K562 (cell line): ENCODE measurements at regions not wholly inside any gene's neighbourhood (a gene's known extent, or its start where the extent isn't known, plus 50 kb on each side); places are given as distances from the start of the nearest gene placed in this dataset.

Experiments used
- ATAC-seq: fragments of 200-7000 bp; cut with Tn5 transposase; 3 replicates; pipeline ENCODE4 v1.9.1; 2020; ENCODE audit warnings: moderate library complexity
- BruUV-seq: library from RNA; stranded (reverse); fragments of 400-500 nt; replicated peaks from 2 replicates; lab custom pipeline; 2021; lab: Mats Ljungman, UMichigan
- CTCF ChIA-PET: fragments of 300-600 bp; formaldehyde crosslinking; extraction: SDS; loops from one replicate; lab custom pipeline; 2021; ENCODE audit warnings: low intra/inter-chr PET ratio; lab: Yijun Ruan, JAX
- POLR2A ChIA-PET: fragments of 300-600, 350-650 bp; sonication (Branson Sonifier 250); formaldehyde crosslinking; extraction: SDS; loops from one replicate; lab custom pipeline; 2021; ENCODE audit warnings: antibody characterized with exemption, inconsistent platforms; lab: Yijun Ruan, JAX
- DNase-seq, 4 experiments: peaks; one replicate each; pipeline versions ENCODE4 v3.0.0 to v3.0.0-alpha.2; 2011 to 2018; ENCODE audit warnings: low spot score in 3 of 4, mixed read lengths in 3 of 4; ENCODE audit errors: extremely low read depth in 1 of 4
- FAIRE-seq: peaks from 2 replicates; lab custom pipeline; 2011; peaks lifted over from hg19 to GRCh38; lab: Jason Lieb, UNC
- H2AFZ ChIP-seq: 2 replicates; pipeline ENCODE4 v1.6.0; 2011; ENCODE audit warnings: low read depth, low read length, control low read depth, inconsistent platforms
- H3K27ac ChIP-seq: fragments of 200-600 bp; 3 replicates; pipeline ENCODE4 v1.8.0; 2011; ENCODE audit warnings: low read depth, mild to moderate bottlenecking, control low read depth, inconsistent platforms, low read length, moderate library complexity, mixed read lengths; ENCODE audit errors: extremely low read depth
- H3K27me3 ChIP-seq, 2 experiments: fragments of 300-600 bp in 1 of 2; 2 replicates in 1 of 2; 3 replicates in 1 of 2; pipeline versions ENCODE4 v1.6.0 to v1.8.0; 2011; ENCODE audit warnings: inconsistent platforms in 2 of 2, low read length in 2 of 2, mild to moderate bottlenecking in 1 of 2, mixed read lengths in 1 of 2, moderate library complexity in 1 of 2; ENCODE audit not compliant: control insufficient read depth in 2 of 2, insufficient read depth in 2 of 2
- H3K36me3 ChIP-seq: fragments of 300-600 bp; 3 replicates; pipeline ENCODE4 v1.8.0; 2011; ENCODE audit warnings: mild to moderate bottlenecking, low read length, inconsistent platforms; ENCODE audit not compliant: control insufficient read depth, insufficient read depth
- H3K4me1 ChIP-seq, 2 experiments: fragments of 200-600 bp in 1 of 2; replicated peaks in 1 of 2; 2 replicates in 1 of 2; 3 replicates in 1 of 2; pipeline versions ENCODE4 v1.5.1 to v1.8.0; 2011; ENCODE audit warnings: inconsistent platforms in 2 of 2, low read length in 2 of 2, mild to moderate bottlenecking in 1 of 2, mixed read lengths in 1 of 2, moderate library complexity in 1 of 2; ENCODE audit not compliant: control insufficient read depth in 2 of 2, insufficient read depth in 2 of 2
- H3K4me2 ChIP-seq: 2 replicates; pipeline ENCODE4 v1.6.1; 2011; ENCODE audit warnings: low read length, control low read depth, inconsistent platforms, mixed read lengths; ENCODE audit not compliant: insufficient read depth
- H3K4me3 ChIP-seq: fragments of 200-600 bp; sonication (generic), shearing (Covaris generic); 2 replicates; pipeline ENCODE4 v1.5.1; 2016; ENCODE audit warnings: control low read depth, inconsistent platforms
- H3K79me2 ChIP-seq: fragments of 200-600 bp; 3 replicates; pipeline ENCODE4 v1.8.0; 2011; ENCODE audit warnings: low read length, inconsistent platforms; ENCODE audit not compliant: control insufficient read depth, insufficient read depth
- H3K9ac ChIP-seq, 2 experiments: 2 replicates each; pipeline versions ENCODE4 v1.6.0 to v1.6.1; 2011; ENCODE audit warnings: low read depth in 2 of 2, low read length in 2 of 2, control low read depth in 1 of 2, inconsistent platforms in 1 of 2, mild to moderate bottlenecking in 1 of 2, mixed read lengths in 1 of 2; ENCODE audit not compliant: insufficient read depth in 1 of 2
- H3K9me1 ChIP-seq: one replicate; pipeline ENCODE4 v1.6.0; 2011; ENCODE audit warnings: inconsistent platforms, mild to moderate bottlenecking, low read length, moderate library complexity; ENCODE audit not compliant: control insufficient read depth, insufficient read depth
- H3K9me3 ChIP-seq: replicated peaks from 2 replicates; pipeline ENCODE4 v1.5.1; 2011; ENCODE audit warnings: low read depth, low read length, inconsistent platforms; ENCODE audit not compliant: control insufficient read depth, insufficient read depth
- H4K20me1 ChIP-seq: replicated peaks from 2 replicates; pipeline ENCODE4 v1.6.1; 2011; ENCODE audit warnings: low read length, inconsistent platforms, mixed read lengths; ENCODE audit not compliant: control insufficient read depth, insufficient read depth
- CSDE1 ChIP-seq, 2 experiments: fragments of 450-650 bp; IDR thresholded peaks; 2 replicates each; pipeline ENCODE4 v1.6.1; 2016; ENCODE audit warnings: mild to moderate bottlenecking in 1 of 2
- DNMT1 ChIP-seq: fragments of 450-650 bp; IDR thresholded peaks from 2 replicates; pipeline ENCODE4 v1.6.1; 2016; ENCODE audit warnings: antibody characterized with exemption, mild to moderate bottlenecking
- ETV1 ChIP-seq: fragments of 450-650 bp; conservative IDR thresholded peaks from 2 replicates; pipeline ENCODE4 v1.6.1; 2016; ENCODE audit warnings: missing genetic modification characterization, control low read depth, low read depth, missing compliant biosample characterization
- EWSR1 ChIP-seq: fragments of 450-650 bp; IDR thresholded peaks from 2 replicates; pipeline ENCODE4 v1.6.1; 2018; ENCODE audit warnings: borderline replicate concordance, mild to moderate bottlenecking, low read depth, moderate library complexity; ENCODE audit not compliant: partially characterized antibody
- MAX ChIP-seq: sonication (generic); formaldehyde crosslinking; IDR thresholded peaks from 2 replicates; pipeline ENCODE4 v1.9.0; 2022; ENCODE audit warnings: mild to moderate bottlenecking, missing genetic modification reagents
- MCM2 ChIP-seq: fragments of 450-650 bp; IDR thresholded peaks from 2 replicates; pipeline ENCODE4 v1.6.1; 2017; ENCODE audit warnings: low read depth, mild to moderate bottlenecking
- NBN ChIP-seq: fragments of 450-650 bp; IDR thresholded peaks from 2 replicates; pipeline ENCODE4 v1.6.1; 2016; ENCODE audit warnings: low read depth, mild to moderate bottlenecking
- POLR2AphosphoS2 ChIP-seq: IDR thresholded peaks from 2 replicates; pipeline ENCODE4 v1.6.1; 2012; ENCODE audit warnings: low read length, improper control_type of control experiment
- PRDM10 ChIP-seq: fragments of 450-650 bp; IDR thresholded peaks from 2 replicates; pipeline ENCODE4 v1.6.1; 2018; ENCODE audit not compliant: partially characterized antibody
- SAFB ChIP-seq: fragments of 200-400 bp; formaldehyde crosslinking; IDR thresholded peaks from 2 replicates; pipeline ENCODE4 v1.6.1; 2017; ENCODE audit warnings: low read depth, low read length, borderline replicate concordance
- SMARCA4 ChIP-seq: fragments of 450-650 bp; IDR thresholded peaks from 2 replicates; pipeline ENCODE4 v1.6.1; 2016
- TBP ChIP-seq: optimal IDR thresholded peaks from 2 replicates; pipeline ENCODE3; 2011; ENCODE audit warnings: low read depth, low read length, improper control_type of control experiment
- TCFL5 ChIP-seq: fragments of 250-450 bp; sonication (Bioruptor Pico); conservative IDR thresholded peaks from 2 replicates; pipeline ENCODE4 v1.6.1; 2021; ENCODE audit warnings: mild to moderate bottlenecking, moderate library complexity, matching md5 sums
- ZNF174 ChIP-seq: fragments of 250-450 bp; sonication (Bioruptor Pico); IDR thresholded peaks from 2 replicates; pipeline ENCODE4 v1.4.0; 2020; ENCODE audit warnings: mild to moderate bottlenecking
- ZNF239 ChIP-seq: fragments of 250-450 bp; sonication (Bioruptor Pico); IDR thresholded peaks from 2 replicates; pipeline ENCODE4 v1.4.0; 2020; ENCODE audit warnings: mild to moderate bottlenecking
- ZNF584 ChIP-seq: fragments of 200-800 bp; sonication (Bioruptor generic); IDR thresholded peaks from 2 replicates; pipeline ENCODE4 v1.6.1; 2016; ENCODE audit warnings: low read depth, mild to moderate bottlenecking, missing genetic modification characterization, missing compliant biosample characterization
- WGBS: fragments of 100-300 bp; shearing (Covaris generic); methylation state at CpG from one replicate; pipeline ENCODE4 v1.1.6; 2016; ENCODE audit warnings: low coverage, mixed read lengths; ENCODE audit not compliant: insufficient coverage; ENCODE audit errors: missing lambda C conversion rate; 5-methylcytosine and 5-hydroxymethylcytosine counted together
- in situ Hi-C: fragments of 300-500 bp; cut with MboI; formaldehyde crosslinking; loops from 4 replicates; pipeline ENCODE4 v1.15.0; 2018; ENCODE audit warnings: inconsistent platforms, mixed read lengths
- intact Hi-C: fragments of 100-400 bp; cut with micrococcal nuclease; formaldehyde crosslinking; loops from 2 replicates; pipeline ENCODE4 v1.14.2; 2022

- DNase-seq = no peak
- WGBS = 0% methylated on average over 7 of the region's 7 CpGs
- POLR2A ChIA-PET = interaction anchor here (0.6 to 0.7 kb wide), 2 partner anchors 31 to 1047 kb away, joined by 4 read pairs; no protein-coding TSS in a partner anchor
- no peak overlapping the region for H3K27ac ChIP-seq
- no peaks in the 10 kb centered on the region for H3K9me1 ChIP-seq
- H3K4me2 ChIP-seq = no peak overlapping the region
- TF ChIP-seq EWSR1 = no peak
- ATAC-seq = no peak
- CTCF ChIA-PET = no interaction called here
- in situ Hi-C loops (no loop called here), intact Hi-C loops (no loop called here)
- H4K20me1 ChIP-seq = no peaks in the 10 kb centered on the region
- no peaks in the 10 kb centered on the region for H3K36me3 ChIP-seq
- no peak overlapping the region for H3K9ac ChIP-seq
- no peaks in the 10 kb centered on the region for H3K4me1 ChIP-seq
- no peak overlapping the region for H3K4me3 ChIP-seq
- no peaks in the 10 kb centered on the region for H3K79me2 ChIP-seq
- H3K9me3 ChIP-seq = no peaks in the 10 kb centered on the region
- no TSS peak for BruUV-seq
- peaks cover 0 to 3% of the 10 kb centered on the region in 2 experiments; a peak in 1 of 5 replicates for H3K27me3 ChIP-seq
- no peak for FAIRE-seq
- no peak overlapping the region for H2AFZ ChIP-seq
Observed at GRCh38 chr1:213874789-213875188, 113.0 kb upstream of the PROX1 start.

- Histone ChIP-seq H3K9me1 (no peaks in the 10 kb centered on the region), H3K36me3 (no peaks in the 10 kb centered on the region), H3K4me1 (no peaks in the 10 kb centered on the region), H3K27ac (no peak overlapping the region), H3K9ac (no peak overlapping the region), H3K9me3 (no peaks in the 10 kb centered on the region), H3K4me3 (no peak overlapping the region), H3K79me2 (no peaks in the 10 kb centered on the region), H2AFZ (no peak overlapping the region), H4K20me1 (no peaks in the 10 kb centered on the region), H3K27me3 (peaks cover 0 to 2% of the 10 kb centered on the region in 2 experiments; a peak in 1 of 5 replicates), H3K4me2 (no peak overlapping the region)
- intact Hi-C loops = no loop called here
- in situ Hi-C loops = no loop called here
- no peak for FAIRE-seq
- ATAC-seq = no peak
- DNase-seq = no peak
- ChIA-PET POLR2A (no interaction called here), CTCF (no interaction called here)
- no TSS peak for BruUV-seq
- TF ChIP-seq CSDE1 (IDR thresholded peaks at IDR 0.05) = no peak
- TF ChIP-seq DNMT1 = no peak
- no peak for TF ChIP-seq NBN
- no peak for TF ChIP-seq PRDM10
- TF ChIP-seq ZNF584 (CRISPR knock-in tag) = no peak
- no peak for TF ChIP-seq POLR2AphosphoS2
- TF ChIP-seq MCM2 = no peak
- no peak for TF ChIP-seq ZNF239 (CRISPR knock-in tag)
- no peak for TF ChIP-seq ZNF174 (CRISPR knock-in tag)
- no peak for TF ChIP-seq TBP
- TF ChIP-seq SMARCA4 = no peak
- no peak for TF ChIP-seq ETV1
- TF ChIP-seq TCFL5 = no peak
- TF ChIP-seq MAX (CRISPR knock-in tag) = no peak
- TF ChIP-seq SAFB = no peak
Observed at GRCh38 chr1:213876531-213876930, 111.2 kb upstream of the PROX1 start.
